ENCODE measurements at regions not wholly inside any gene's neighbourhood (a gene's known extent, or its start where the extent isn't known, plus 50 kb on each side); places are given as distances from the start of the nearest gene placed in this dataset.

GRCh38 chr7:46007194-46007593 is 86.1 kb upstream of the IGFBP3 start:
- H3K4ac ChIP-seq (replicated peaks; ENCODE audit: insufficient read length, low read depth, low read length): no peak overlapping the region
- H3K4me1 ChIP-seq (replicated peaks in 1 of 4; ENCODE audit: control insufficient read depth in 3 of 4, insufficient read depth in 4 of 4, low read length in 3 of 4): no peaks in the 10 kb centered on the region
- no peaks in the 10 kb centered on the region for H3K27me3 ChIP-seq (replicated peaks in 1 of 4; ENCODE audit: control insufficient read depth in 3 of 4, extremely low read depth in 1 of 4, insufficient read depth in 3 of 4, low read length in 3 of 4)
- no peak overlapping the region for H3K27ac ChIP-seq (ENCODE audit: low read depth, low read length)
- H3K36me3 ChIP-seq (ENCODE audit: control insufficient read depth in 2 of 4, insufficient read depth in 4 of 4, low read length in 3 of 4): no peaks in the 10 kb centered on the region
- ChIA-PET CTCF (ENCODE audit: partially characterized antibody) (interaction anchor here (0.7 to 1.4 kb wide), 2 partner anchors 21 to 85 kb away, joined by 3 to 4 read pairs; no protein-coding TSS in a partner anchor), POLR2A (ENCODE audit: partially characterized antibody) (no interaction called here)
- H4K5ac ChIP-seq (ENCODE audit: insufficient read length, low read depth, low read length): no peak overlapping the region
- H2AFZ ChIP-seq (ENCODE audit: low read length): no peak overlapping the region
- H3K4me2 ChIP-seq (ENCODE audit: insufficient read depth in 1 of 2, low read depth in 2 of 2, low read length in 2 of 2): no peak overlapping the region
- H4K20me1 ChIP-seq (replicated peaks in 1 of 2; ENCODE audit: control insufficient read depth in 1 of 2, insufficient read depth in 2 of 2, low read length in 2 of 2): no peaks in the 10 kb centered on the region
- no peak overlapping the region for H2BK20ac ChIP-seq (ENCODE audit: low read length)
- H4K91ac ChIP-seq (replicated peaks; ENCODE audit: insufficient read length, low read length): no peak overlapping the region
- H3K4me3 ChIP-seq (ENCODE audit: extremely low read depth in 1 of 4, insufficient read depth in 2 of 4, low read depth in 3 of 4, low read length in 4 of 4): no peak overlapping the region
- FAIRE-seq: no peak
- no peak overlapping the region for H3K23ac ChIP-seq (ENCODE audit: insufficient read length)
- H3K9me3 ChIP-seq (ENCODE audit: insufficient read depth in 2 of 2, low read depth in 1 of 2, low read length in 1 of 2): no peaks in the 10 kb centered on the region
- TF ChIP-seq FOSL1 (IDR thresholded peaks at IDR 0.05; ENCODE audit: insufficient read depth, low read depth, low read length) (no peak), CEBPB (IDR thresholded peaks at IDR 0.05; ENCODE audit: low read depth, low read length) (no peak)
- DNase-seq (ENCODE audit: low read depth in 1 of 2, low spot score in 2 of 2): no peak
- H3K56ac ChIP-seq (replicated peaks; ENCODE audit: insufficient read length, low read depth, low read length): no peak overlapping the region
- H2AK5ac ChIP-seq (ENCODE audit: low read depth, low read length): no peak overlapping the region
- no peak overlapping the region for H3K14ac ChIP-seq (ENCODE audit: insufficient read length)
- H4K8ac ChIP-seq (ENCODE audit: extremely low read depth, insufficient read depth, low read length): no peak overlapping the region
- no peak overlapping the region for H3K9ac ChIP-seq (replicated peaks in 1 of 4; ENCODE audit: extremely low read depth in 1 of 4, low read depth in 3 of 4, low read length in 3 of 4)
- H3K79me1 ChIP-seq (ENCODE audit: low read depth, low read length): no peaks in the 10 kb centered on the region
- H3K18ac ChIP-seq (ENCODE audit: extremely low read depth, low read length): no peak overlapping the region
- no peak overlapping the region for H2BK12ac ChIP-seq (ENCODE audit: low read depth, low read length)
- H2BK15ac ChIP-seq (ENCODE audit: low read length): no peak overlapping the region
- H3K23me2 ChIP-seq (ENCODE audit: low read depth, low read length): no peaks in the 10 kb centered on the region
- no peak overlapping the region for H2BK5ac ChIP-seq (ENCODE audit: low read depth, low read length)
- WGBS, 2 experiments (ENCODE audit: extremely low coverage in 1 of 2, insufficient coverage in 1 of 2, insufficient read length in 1 of 2, insufficient replicate concordance in 2 of 2, low coverage in 1 of 2, low lambda C conversion rate in 2 of 2, missing lambda C conversion rate in 1 of 2): 89% methylated on average over 2 of the region's 2 CpGs; no CpG with 5 or more reads in 1 of the 2 experiments
- H3K79me2 ChIP-seq (ENCODE audit: control insufficient read depth in 1 of 2, insufficient read depth in 2 of 2, low read length in 2 of 2): no peaks in the 10 kb centered on the region
- H2BK120ac ChIP-seq (replicated peaks; ENCODE audit: low read depth, low read length): no peak overlapping the region

Measured in H1 (cell line).